ENCODE measurements at regions not wholly inside any gene's neighbourhood (a gene's known extent, or its start where the extent isn't known, plus 50 kb on each side); places are given as distances from the start of the nearest gene placed in this dataset.

- BruUV-seq (replicated peaks) = no TSS peak
- no peak overlapping the region for H3K4me3 ChIP-seq
- no peaks in the 10 kb centered on the region for H3K4me1 ChIP-seq (replicated peaks; ENCODE audit: insufficient read depth)
- ChIA-PET POLR2A (ENCODE audit: unreplicated experiment) (no interaction called here), CTCF (no interaction called here)
- DNase-seq = no peak
- no peak overlapping the region for H2AFZ ChIP-seq
- no peaks in the 10 kb centered on the region for H3K36me3 ChIP-seq (ENCODE audit: low read depth)
- H3K9me2 ChIP-seq (ENCODE audit: insufficient read depth) = 0 out of 2 replicates have a peak, but pooled peaks cover 7% of the 10 kb centered on the region
- no peaks in the 10 kb centered on the region for H3K79me2 ChIP-seq (ENCODE audit: low read depth)
- intact Hi-C loops (cut with micrococcal nuclease; ENCODE audit: unreplicated experiment) = no loop called here
- H3K27me3 ChIP-seq (ENCODE audit: insufficient read depth, low read depth) = no peaks in the 10 kb centered on the region
- H3K9me3 ChIP-seq (ENCODE audit: insufficient read depth, low read depth) = no peaks in the 10 kb centered on the region; the same call in 1 of the 2 replicates
- no peaks in the 10 kb centered on the region for H4K20me1 ChIP-seq (ENCODE audit: insufficient read depth)
- H3K27ac ChIP-seq = no peak overlapping the region
- TF ChIP-seq CTCF (conservative IDR thresholded peaks at IDR 0.05) (no peak), EZH2 (IDR thresholded peaks at IDR 0.05; ENCODE audit: low read depth) (no peak)
- H3F3A ChIP-seq (ENCODE audit: insufficient read depth, low read depth) = no peaks in the 10 kb centered on the region
- H3K4me2 ChIP-seq = no peak overlapping the region
These were observed 250.2 kb upstream of the ZRANB2 start for GRCh38 chr1:71330991-71331390.

GRCh38 chr1:71324671-71325267, 243.9 kb upstream of the ZRANB2 start:
- Histone ChIP-seq H4K20me1 (ENCODE audit: insufficient read depth) (no peaks in the 10 kb centered on the region), H3K4me1 (replicated peaks; ENCODE audit: insufficient read depth) (no peaks in the 10 kb centered on the region), H3K9me2 (ENCODE audit: insufficient read depth) (0 out of 2 replicates have a peak, but pooled peaks cover 7% of the 10 kb centered on the region), H3K9me3 (ENCODE audit: insufficient read depth, low read depth) (no peaks in the 10 kb centered on the region; the same call in 1 of the 2 replicates), H3K27ac (no peak overlapping the region), H2AFZ (no peak overlapping the region), H3K4me3 (no peak overlapping the region), H3K27me3 (ENCODE audit: insufficient read depth, low read depth) (no peaks in the 10 kb centered on the region), H3K79me2 (ENCODE audit: low read depth) (no peaks in the 10 kb centered on the region), H3K4me2 (no peak overlapping the region), H3K36me3 (ENCODE audit: low read depth) (no peaks in the 10 kb centered on the region), H3F3A (ENCODE audit: insufficient read depth, low read depth) (no peaks in the 10 kb centered on the region)
- POLR2A ChIA-PET (ENCODE audit: unreplicated experiment) = no interaction called here
- intact Hi-C loops (cut with micrococcal nuclease; ENCODE audit: unreplicated experiment) = no loop called here
- CTCF ChIA-PET = no interaction called here
- TF ChIP-seq CTCF (conservative IDR thresholded peaks at IDR 0.05) = no peak
- TF ChIP-seq EZH2 (IDR thresholded peaks at IDR 0.05; ENCODE audit: low read depth) = no peak
- no peak for DNase-seq
- BruUV-seq (replicated peaks) = no TSS peak

- H3F3A ChIP-seq (ENCODE audit: insufficient read depth, low read depth) = no peaks in the 10 kb centered on the region
- no peak overlapping the region for H3K4me3 ChIP-seq
- no peaks in the 10 kb centered on the region for H3K4me1 ChIP-seq (replicated peaks; ENCODE audit: insufficient read depth)
- ChIA-PET POLR2A (ENCODE audit: unreplicated experiment) (no interaction called here), CTCF (no interaction called here)
- H3K36me3 ChIP-seq (ENCODE audit: low read depth) = no peaks in the 10 kb centered on the region
- no peaks in the 10 kb centered on the region for H3K9me3 ChIP-seq (ENCODE audit: insufficient read depth, low read depth)
- 0 out of 2 replicates have a peak, but pooled peaks cover 3% of the 10 kb centered on the region for H3K9me2 ChIP-seq (ENCODE audit: insufficient read depth)
- H3K4me2 ChIP-seq = no peak overlapping the region
- peak overlapping the region; percentile 9; the same call in 1 of the 2 replicates for H2AFZ ChIP-seq
- H3K79me2 ChIP-seq (ENCODE audit: low read depth) = no peaks in the 10 kb centered on the region
- TF ChIP-seq EZH2 (IDR thresholded peaks at IDR 0.05; ENCODE audit: low read depth) (no peak), CTCF (conservative IDR thresholded peaks at IDR 0.05) (no peak)
- no peaks in the 10 kb centered on the region for H3K27me3 ChIP-seq (ENCODE audit: insufficient read depth, low read depth)
- no TSS peak for BruUV-seq (replicated peaks)
- no peak for DNase-seq
- H4K20me1 ChIP-seq (ENCODE audit: insufficient read depth) = no peaks in the 10 kb centered on the region
- intact Hi-C loops (cut with micrococcal nuclease; ENCODE audit: unreplicated experiment) = no loop called here
- H3K27ac ChIP-seq = no peak overlapping the region
These were observed 231.7 kb upstream of the ZRANB2 start for GRCh38 chr1:71312545-71312944.

All from PC-9 (cell line).